Astrocyte (in vitro differentiated cells and primary cell): ENCODE measurements at regions not wholly inside any gene's neighbourhood (a gene's known extent, or its start where the extent isn't known, plus 50 kb on each side); places are given as distances from the start of the nearest gene placed in this dataset.
A peak's percentile ranks its signal among the peaks of the same experiment; 100 is the strongest.

Source experiments
- DNase-seq: peaks from one replicate; pipeline ENCODE4 v3.0.0-alpha.2; 2010; ENCODE audit warnings: low read depth
- FAIRE-seq: peaks from 2 replicates; lab custom pipeline; 2011; peaks lifted over from hg19 to GRCh38; lab: Jason Lieb, UNC
- H2AFZ ChIP-seq: 2 replicates; pipeline ENCODE4 v1.6.0; 2012; ENCODE audit warnings: low read depth, low read length, inconsistent platforms
- H3K27ac ChIP-seq: 2 replicates; pipeline ENCODE4 v1.5.1; 2011; ENCODE audit warnings: low read depth, low read length, inconsistent platforms
- H3K27me3 ChIP-seq: 2 replicates; pipeline ENCODE4 v1.6.0; 2011; ENCODE audit warnings: low read length, inconsistent platforms; ENCODE audit not compliant: insufficient read depth
- H3K36me3 ChIP-seq: 2 replicates; pipeline ENCODE4 v1.5.1; 2011; ENCODE audit warnings: low read length, inconsistent platforms; ENCODE audit not compliant: insufficient read depth
- H3K4me1 ChIP-seq: 2 replicates; pipeline ENCODE4 v1.5.1; 2011; ENCODE audit warnings: low read length, inconsistent platforms; ENCODE audit not compliant: insufficient read depth
- H3K4me2 ChIP-seq: 2 replicates; pipeline ENCODE4 v1.6.0; 2012; ENCODE audit warnings: low read length, inconsistent platforms
- H3K4me3 ChIP-seq: 2 replicates; pipeline ENCODE4 v1.5.1; 2011; ENCODE audit warnings: low read depth, mild to moderate bottlenecking, low read length, inconsistent platforms; ENCODE audit not compliant: insufficient read depth
- H3K79me2 ChIP-seq: 2 replicates; pipeline ENCODE4 v1.6.0; 2012; ENCODE audit warnings: mild to moderate bottlenecking, low read length, inconsistent platforms; ENCODE audit not compliant: insufficient read depth
- H3K9ac ChIP-seq: 2 replicates; pipeline ENCODE4 v1.6.0; 2012; ENCODE audit warnings: mild to moderate bottlenecking, low read length, inconsistent platforms
- H3K9me3 ChIP-seq: 2 replicates; pipeline ENCODE4 v1.5.1; 2012; ENCODE audit warnings: low read depth, mild to moderate bottlenecking, low read length, inconsistent platforms; ENCODE audit not compliant: insufficient read depth
- H4K20me1 ChIP-seq: 2 replicates; pipeline ENCODE4 v1.6.0; 2012; ENCODE audit warnings: low read length, inconsistent platforms; ENCODE audit not compliant: insufficient read depth
- H3K27ac Mint-ChIP-seq: one replicate; pipeline ENCODE4 v1.8.0; 2021; ENCODE audit warnings: mild to moderate bottlenecking, mixed read lengths; ENCODE audit not compliant: unreplicated experiment
- H3K27me3 Mint-ChIP-seq: one replicate; pipeline ENCODE4 v1.8.0; 2021; ENCODE audit warnings: low read depth, mixed read lengths; ENCODE audit not compliant: unreplicated experiment
- H3K36me3 Mint-ChIP-seq: one replicate; pipeline ENCODE4 v1.8.0; 2021; ENCODE audit warnings: low read depth, mixed read lengths; ENCODE audit not compliant: unreplicated experiment
- H3K4me1 Mint-ChIP-seq: one replicate; pipeline ENCODE4 v1.8.0; 2021; ENCODE audit warnings: low read depth, mixed read lengths; ENCODE audit not compliant: unreplicated experiment
- H3K4me3 Mint-ChIP-seq: one replicate; pipeline ENCODE4 v1.8.0; 2021; ENCODE audit warnings: mild to moderate bottlenecking, moderate library complexity, mixed read lengths; ENCODE audit not compliant: unreplicated experiment
- H3K9me3 Mint-ChIP-seq: one replicate; pipeline ENCODE4 v1.8.0; 2021; ENCODE audit warnings: mild to moderate bottlenecking, mixed read lengths; ENCODE audit not compliant: unreplicated experiment
- EZH2 ChIP-seq: IDR thresholded peaks from 2 replicates; pipeline ENCODE4 v1.6.1; 2012; ENCODE audit warnings: mild to moderate bottlenecking, low read length, inconsistent platforms; ENCODE audit not compliant: insufficient read depth
- TF ChIP-seq, protein P1 (sequence below): IDR thresholded peaks from 2 replicates; pipeline ENCODE4 v1.5.1; 2011; ENCODE audit warnings: low read depth, mild to moderate bottlenecking, inconsistent platforms, low read length, moderate library complexity; ENCODE audit not compliant: insufficient read depth

DNA sequence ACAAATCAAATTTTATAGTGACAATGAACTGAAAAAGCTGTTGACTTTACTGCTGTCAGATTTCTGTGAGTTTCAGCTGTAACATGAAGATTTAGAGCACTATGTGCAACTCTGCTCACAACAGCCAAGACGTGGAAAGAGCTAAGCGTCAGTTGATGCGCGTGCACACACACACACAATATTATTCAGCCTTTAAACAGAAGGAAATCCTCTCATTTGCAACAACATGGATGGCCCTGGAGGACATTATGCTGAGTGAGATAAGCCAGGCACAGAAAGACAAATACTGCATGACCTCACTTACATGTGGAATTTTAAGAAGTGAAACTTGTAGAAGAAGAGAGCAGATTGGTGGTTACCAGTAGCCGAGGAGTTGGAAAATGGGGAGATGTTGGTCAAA, 82.8 kb upstream of the FRMD4A start:
- H3K79me2 ChIP-seq: no peaks in the 10 kb centered on the region
- H3K4me1 ChIP-seq: peaks cover 17% of the 10 kb centered on the region
- Mint-ChIP-seq H3K27me3 (peaks cover 1% of the 10 kb centered on the region), H3K27ac (peak overlapping the region; percentile 42), H3K9me3 (no peaks in the 10 kb centered on the region), H3K4me3 (no peak overlapping the region), H3K4me1 (peaks cover 34% of the 10 kb centered on the region), H3K36me3 (no peaks in the 10 kb centered on the region)
- DNase-seq (no peak), FAIRE-seq (no peak)
- H3K27ac ChIP-seq: no peak overlapping the region
- no peaks in the 10 kb centered on the region for H4K20me1 ChIP-seq
- no peak overlapping the region for H2AFZ ChIP-seq
- TF ChIP-seq EZH2: no peak
- TF ChIP-seq, protein P1, sequence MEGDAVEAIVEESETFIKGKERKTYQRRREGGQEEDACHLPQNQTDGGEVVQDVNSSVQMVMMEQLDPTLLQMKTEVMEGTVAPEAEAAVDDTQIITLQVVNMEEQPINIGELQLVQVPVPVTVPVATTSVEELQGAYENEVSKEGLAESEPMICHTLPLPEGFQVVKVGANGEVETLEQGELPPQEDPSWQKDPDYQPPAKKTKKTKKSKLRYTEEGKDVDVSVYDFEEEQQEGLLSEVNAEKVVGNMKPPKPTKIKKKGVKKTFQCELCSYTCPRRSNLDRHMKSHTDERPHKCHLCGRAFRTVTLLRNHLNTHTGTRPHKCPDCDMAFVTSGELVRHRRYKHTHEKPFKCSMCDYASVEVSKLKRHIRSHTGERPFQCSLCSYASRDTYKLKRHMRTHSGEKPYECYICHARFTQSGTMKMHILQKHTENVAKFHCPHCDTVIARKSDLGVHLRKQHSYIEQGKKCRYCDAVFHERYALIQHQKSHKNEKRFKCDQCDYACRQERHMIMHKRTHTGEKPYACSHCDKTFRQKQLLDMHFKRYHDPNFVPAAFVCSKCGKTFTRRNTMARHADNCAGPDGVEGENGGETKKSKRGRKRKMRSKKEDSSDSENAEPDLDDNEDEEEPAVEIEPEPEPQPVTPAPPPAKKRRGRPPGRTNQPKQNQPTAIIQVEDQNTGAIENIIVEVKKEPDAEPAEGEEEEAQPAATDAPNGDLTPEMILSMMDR: no peak
- no peaks in the 10 kb centered on the region for H3K36me3 ChIP-seq
- H3K9me3 ChIP-seq: no peaks in the 10 kb centered on the region
- no peak overlapping the region for H3K9ac ChIP-seq
- no peak overlapping the region for H3K4me2 ChIP-seq
- H3K4me3 ChIP-seq: no peak overlapping the region
- H3K27me3 ChIP-seq: no peaks in the 10 kb centered on the region

DNA sequence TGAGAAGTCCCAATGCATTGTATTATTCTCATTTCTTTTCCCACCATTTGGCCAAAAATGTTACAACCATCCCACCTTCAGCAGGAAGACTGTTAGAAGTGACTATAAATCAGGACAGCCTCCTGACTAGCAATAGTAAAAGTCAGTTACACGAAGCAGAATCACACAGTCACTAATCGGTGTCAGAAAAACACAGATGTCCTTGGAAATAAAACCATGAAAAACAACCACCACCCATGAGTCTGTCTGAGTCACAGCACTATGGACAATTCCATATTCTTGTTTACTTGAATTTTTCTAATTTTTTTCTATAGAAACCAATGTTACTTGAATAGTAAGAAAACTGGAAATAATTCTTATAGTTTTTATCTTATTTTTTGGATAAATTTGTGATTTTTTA, 81.9 kb upstream of the FRMD4A start:
- Mint-ChIP-seq H3K36me3 (no peaks in the 10 kb centered on the region), H3K4me1 (peaks cover 41% of the 10 kb centered on the region), H3K27ac (peak overlapping the region; percentile 50), H3K9me3 (no peaks in the 10 kb centered on the region), H3K27me3 (peaks cover 1% of the 10 kb centered on the region), H3K4me3 (no peak overlapping the region)
- no peaks in the 10 kb centered on the region for H3K36me3 ChIP-seq
- H2AFZ ChIP-seq: no peak overlapping the region
- H4K20me1 ChIP-seq: no peaks in the 10 kb centered on the region
- no peak overlapping the region for H3K4me2 ChIP-seq
- H3K9me3 ChIP-seq: no peaks in the 10 kb centered on the region
- no peaks in the 10 kb centered on the region for H3K27me3 ChIP-seq
- FAIRE-seq: no peak
- no peak overlapping the region for H3K4me3 ChIP-seq
- peaks cover 17% of the 10 kb centered on the region for H3K4me1 ChIP-seq
- no peak for DNase-seq
- no peak overlapping the region for H3K27ac ChIP-seq
- H3K79me2 ChIP-seq: no peaks in the 10 kb centered on the region
- TF ChIP-seq, protein P1: no peak
- no peak for TF ChIP-seq EZH2
- no peak overlapping the region for H3K9ac ChIP-seq

DNA sequence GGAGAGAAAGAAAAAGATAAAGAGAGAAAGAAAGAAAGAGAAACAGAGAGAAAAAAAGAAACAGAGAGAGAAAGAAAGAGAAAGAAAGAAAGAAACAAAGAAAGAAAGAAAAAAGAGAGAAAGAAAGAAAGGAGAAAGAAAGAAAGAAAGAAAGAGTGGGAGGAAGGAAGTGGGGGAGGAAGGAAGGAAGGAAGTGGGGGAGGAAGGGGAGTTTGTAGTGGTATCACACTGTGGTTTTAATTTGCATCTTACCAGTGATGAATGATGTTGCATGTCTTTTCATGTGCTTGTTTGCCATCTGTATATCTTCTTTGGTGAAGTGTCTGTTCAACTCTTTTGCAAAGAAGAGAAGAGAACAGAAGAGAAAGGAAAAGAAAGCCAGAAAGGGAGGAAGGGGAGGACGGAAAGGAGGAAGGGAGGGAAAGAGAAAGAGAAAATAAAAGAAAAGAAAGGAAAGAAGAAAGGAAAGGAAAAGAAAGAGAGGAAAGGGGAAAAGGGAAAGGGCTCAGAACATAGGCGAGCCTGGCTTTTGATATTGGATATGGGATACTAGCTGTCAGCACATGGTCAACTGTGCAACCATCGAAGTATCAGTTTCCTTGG, 79.2 kb upstream of the FRMD4A start:
- no peak overlapping the region for H3K4me2 ChIP-seq
- no peaks in the 10 kb centered on the region for H4K20me1 ChIP-seq
- Mint-ChIP-seq H3K27ac (no peak overlapping the region), H3K4me1 (peaks cover 36% of the 10 kb centered on the region), H3K27me3 (peaks cover 1% of the 10 kb centered on the region), H3K36me3 (no peaks in the 10 kb centered on the region), H3K4me3 (no peak overlapping the region), H3K9me3 (no peaks in the 10 kb centered on the region)
- TF ChIP-seq, protein P1: no peak
- TF ChIP-seq EZH2: no peak
- DNase-seq: no peak
- no peaks in the 10 kb centered on the region for H3K27me3 ChIP-seq
- no peaks in the 10 kb centered on the region for H3K79me2 ChIP-seq
- H3K27ac ChIP-seq: no peak overlapping the region
- no peaks in the 10 kb centered on the region for H3K36me3 ChIP-seq
- H2AFZ ChIP-seq: no peak overlapping the region
- FAIRE-seq: no peak
- no peaks in the 10 kb centered on the region for H3K9me3 ChIP-seq
- no peak overlapping the region for H3K4me3 ChIP-seq
- peaks cover 20% of the 10 kb centered on the region for H3K4me1 ChIP-seq
- H3K9ac ChIP-seq: no peak overlapping the region
